GM12878 (cell line): ENCODE measurements at regions not wholly inside any gene's neighbourhood (a gene's known extent, or its start where the extent isn't known, plus 50 kb on each side); places are given as distances from the start of the nearest gene placed in this dataset.

Source experiments
- POLR2A ChIP-seq: IDR thresholded peaks from 2 replicates; pipeline ENCODE4 v1.6.1; 2011; ENCODE audit warnings: low read depth, mild to moderate bottlenecking, low read length
- POLR2AphosphoS5 ChIP-seq: IDR thresholded peaks from 2 replicates; pipeline ENCODE4 v1.6.1; 2011; ENCODE audit warnings: mild to moderate bottlenecking, low read length, inconsistent platforms
- RFX5 ChIP-seq: IDR thresholded peaks from 2 replicates; pipeline ENCODE4 v1.6.1; 2011; ENCODE audit warnings: low read depth, low read length, improper control_type of control experiment
- SIN3A ChIP-seq: IDR thresholded peaks from 2 replicates; pipeline ENCODE4 v1.6.1; 2012; ENCODE audit warnings: low read depth, low read length, improper control_type of control experiment

GRCh38 chr4:24252121-24252520 is 332.2 kb downstream of the DHX15 start:
- TF ChIP-seq POLR2AphosphoS5 (no peak), POLR2A (no peak), RFX5 (no peak), SIN3A (no peak)
